ENCODE measurements at regions not wholly inside any gene's neighbourhood (a gene's known extent, or its start where the extent isn't known, plus 50 kb on each side); places are given as distances from the start of the nearest gene placed in this dataset.
"Not testable (repeated sequence)": the region's sequence is repeated elsewhere in the genome, so short reads cannot be mapped to it uniquely, and the experiment has no call there.

- no peak for DNase-seq (ENCODE audit: low read depth, low spot score)
Observed at GRCh38 chr2:195466427-195466826, 190.6 kb upstream of the SLC39A10 start.

- DNase-seq (ENCODE audit: low read depth, low spot score) = no peak
Observed at GRCh38 chr2:195461010-195461409, 196.0 kb upstream of the SLC39A10 start.

- DNase-seq (ENCODE audit: low read depth, low spot score) = no peak
Observed at GRCh38 chr2:195458936-195459335, 198.1 kb upstream of the SLC39A10 start.

GRCh38 chr2:195457873-195458272, 199.2 kb upstream of the SLC39A10 start:
- no peak for DNase-seq (ENCODE audit: low read depth, low spot score)

- DNase-seq (ENCODE audit: low read depth, low spot score) = no peak
Observed at GRCh38 chr2:195456771-195457170, 200.3 kb upstream of the SLC39A10 start.

- DNase-seq (ENCODE audit: low read depth, low spot score) = no peak
Observed at GRCh38 chr2:195451160-195451559, 205.9 kb upstream of the SLC39A10 start.

GRCh38 chr2:195450552-195451113, 206.4 kb upstream of the SLC39A10 start:
- DNase-seq (ENCODE audit: low read depth, low spot score) = no peak

DNA sequence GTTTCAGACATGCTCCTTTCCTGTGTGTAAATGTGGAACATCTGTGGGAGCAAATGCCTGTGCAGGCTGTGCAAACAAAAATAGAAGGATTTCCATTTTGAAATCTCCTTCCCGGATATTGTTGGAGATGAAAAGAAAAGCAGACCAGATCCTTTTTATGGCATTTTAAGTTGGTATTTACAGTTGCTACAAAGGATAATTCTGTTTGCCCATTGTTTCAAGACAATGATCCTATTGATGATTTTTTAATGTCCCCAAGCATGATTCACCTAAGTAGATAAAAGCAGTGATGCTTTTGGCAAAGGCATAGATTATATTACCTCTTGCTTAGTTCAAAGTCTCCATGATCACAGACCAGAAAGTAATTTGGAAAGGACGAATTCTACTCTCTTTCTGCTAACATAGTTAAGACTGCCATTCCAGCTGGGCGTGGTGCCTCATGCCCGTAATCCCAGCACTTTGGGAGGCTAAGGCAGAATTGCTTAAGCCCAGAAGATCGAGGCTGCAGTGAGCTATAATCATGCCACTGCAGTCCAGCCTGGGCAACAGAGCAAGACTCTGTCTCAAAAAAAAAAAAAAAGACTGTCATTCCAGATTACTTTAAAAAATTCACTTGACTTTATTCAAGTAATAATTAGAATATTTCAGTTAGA, 209.6 kb upstream of the SLC39A10 start:
- no peak for DNase-seq (ENCODE audit: low read depth, low spot score)

GRCh38 chr2:195445639-195446038, 211.4 kb upstream of the SLC39A10 start:
- DNase-seq (ENCODE audit: low read depth, low spot score) = no peak

DNA sequence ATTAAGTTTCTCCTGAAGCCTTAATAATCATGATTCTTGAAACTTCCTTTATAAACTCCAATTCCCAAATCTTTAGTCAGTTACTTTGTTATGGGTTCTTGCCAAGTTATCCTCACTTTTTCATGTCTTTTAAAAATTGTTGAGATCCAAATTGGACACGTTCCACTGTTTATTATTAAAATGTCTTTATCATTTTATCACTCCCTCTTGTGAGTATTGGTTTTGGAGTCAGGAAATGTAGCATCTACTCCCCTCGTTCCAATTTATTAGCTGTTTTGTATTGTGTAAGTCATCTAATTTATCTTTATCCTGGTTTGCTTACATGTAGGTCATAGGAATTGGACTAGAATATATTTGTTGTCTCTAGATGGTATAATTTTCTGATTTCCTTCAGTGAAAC, 213.1 kb upstream of the SLC39A10 start:
- no peak for DNase-seq (ENCODE audit: low read depth, low spot score)

DNA sequence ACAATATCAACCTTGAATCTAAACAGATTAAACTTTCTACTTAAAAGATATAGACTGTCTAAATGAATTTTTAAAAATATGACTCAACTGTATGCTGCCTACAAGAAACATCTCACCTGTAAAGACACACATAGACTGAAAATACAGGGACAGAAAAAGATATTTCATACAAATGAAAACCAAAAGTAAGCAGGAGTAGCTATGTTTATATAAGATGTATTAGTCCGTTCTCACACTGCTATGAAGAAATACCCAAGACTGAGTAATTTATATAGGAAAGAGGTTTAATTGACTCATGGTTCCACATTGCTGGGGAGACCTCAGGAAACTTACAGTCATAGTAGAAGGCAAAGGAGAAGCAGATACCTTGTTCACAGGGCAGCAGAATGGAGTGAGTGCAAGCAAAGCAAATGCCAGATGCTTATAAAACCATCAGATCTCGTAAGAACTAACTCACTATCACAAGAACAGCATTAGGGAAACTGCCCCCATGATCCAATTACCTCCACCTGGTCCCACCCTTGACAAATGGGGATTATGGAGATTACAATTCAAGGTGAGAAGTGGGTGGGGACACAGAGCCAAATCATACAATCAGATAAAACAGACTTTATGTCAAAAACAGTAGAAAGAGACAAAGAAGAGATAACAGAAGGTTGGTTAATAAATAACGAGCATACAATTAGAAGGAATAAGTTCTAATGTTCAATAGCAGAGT, 214.4 kb upstream of the SLC39A10 start:
- DNase-seq (ENCODE audit: low read depth, low spot score) = no peak

- DNase-seq (ENCODE audit: low read depth, low spot score) = no peak
Observed at GRCh38 chr2:195438692-195439091, 218.3 kb upstream of the SLC39A10 start.

DNA sequence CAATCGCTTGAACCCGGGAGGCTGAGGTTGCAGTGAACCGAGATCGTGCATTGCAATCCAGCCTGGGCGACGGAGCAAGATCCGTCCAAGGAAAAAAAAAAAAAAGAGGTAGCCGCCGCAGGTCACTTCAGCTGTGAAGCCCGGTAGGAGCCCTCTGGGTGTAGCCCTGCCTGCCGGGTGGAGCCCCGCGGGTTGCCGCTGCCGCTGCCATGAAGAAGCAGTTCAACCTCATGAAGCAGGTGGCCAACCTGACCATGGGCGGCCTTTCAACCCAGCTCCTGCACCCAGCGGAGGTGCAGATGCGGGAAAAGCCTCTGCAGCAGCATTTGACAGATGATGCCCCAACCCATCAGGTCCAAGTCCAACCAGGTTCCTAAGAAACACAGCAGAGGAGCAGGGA, 219.5 kb upstream of the SLC39A10 start:
- DNase-seq (ENCODE audit: low read depth, low spot score) = no peak

DNA sequence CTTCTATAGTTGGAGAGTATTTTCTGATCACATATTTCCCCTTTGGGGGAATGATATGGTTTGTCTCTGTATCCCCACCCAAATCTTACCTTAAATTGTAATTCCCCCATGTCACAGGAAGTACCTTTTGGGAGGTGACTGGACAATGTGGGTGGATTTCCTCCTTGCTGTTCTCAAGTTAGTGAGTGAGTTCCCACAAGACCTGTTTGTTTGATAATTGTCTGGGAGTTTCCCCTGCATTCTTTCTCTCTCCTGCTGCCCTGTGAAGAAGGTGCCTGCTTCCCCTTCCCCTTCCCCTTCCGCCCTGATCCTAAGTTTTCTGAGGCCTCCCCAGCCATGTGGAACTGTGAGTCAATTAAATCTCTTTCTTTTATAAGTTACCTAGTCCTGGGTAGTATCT, 222.7 kb upstream of the SLC39A10 start:
- DNase-seq (ENCODE audit: low read depth, low spot score) = no peak

DNA sequence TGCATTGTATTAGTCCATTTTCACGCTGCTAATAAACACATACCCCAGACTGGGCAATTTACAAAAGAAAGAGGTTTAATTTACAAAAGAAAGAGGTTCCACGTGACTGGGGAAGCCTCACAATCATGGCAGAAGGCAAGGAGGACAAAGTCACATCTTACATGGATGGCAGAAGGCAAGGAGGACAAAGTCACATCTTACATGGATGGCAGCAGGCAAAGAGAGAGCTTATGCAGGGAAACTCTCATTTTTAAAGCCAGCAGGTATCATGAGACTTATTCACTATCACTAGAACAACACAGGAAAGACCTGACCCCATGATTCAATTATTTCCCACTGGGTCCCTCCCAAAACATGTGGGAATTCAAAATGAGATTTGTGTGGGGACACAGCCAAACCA, 223.3 kb upstream of the SLC39A10 start:
- DNase-seq (ENCODE audit: low read depth, low spot score) = not testable (repeated sequence)

- DNase-seq (ENCODE audit: low read depth, low spot score) = no peak
Observed at GRCh38 chr2:195428673-195429072, 228.4 kb upstream of the SLC39A10 start.

- no peak for DNase-seq (ENCODE audit: low read depth, low spot score)
Observed at GRCh38 chr2:195425328-195425727, 231.7 kb upstream of the SLC39A10 start.

- DNase-seq (ENCODE audit: low read depth, low spot score) = no peak
Observed at GRCh38 chr2:195419033-195419432, 238.0 kb upstream of the SLC39A10 start.

DNA sequence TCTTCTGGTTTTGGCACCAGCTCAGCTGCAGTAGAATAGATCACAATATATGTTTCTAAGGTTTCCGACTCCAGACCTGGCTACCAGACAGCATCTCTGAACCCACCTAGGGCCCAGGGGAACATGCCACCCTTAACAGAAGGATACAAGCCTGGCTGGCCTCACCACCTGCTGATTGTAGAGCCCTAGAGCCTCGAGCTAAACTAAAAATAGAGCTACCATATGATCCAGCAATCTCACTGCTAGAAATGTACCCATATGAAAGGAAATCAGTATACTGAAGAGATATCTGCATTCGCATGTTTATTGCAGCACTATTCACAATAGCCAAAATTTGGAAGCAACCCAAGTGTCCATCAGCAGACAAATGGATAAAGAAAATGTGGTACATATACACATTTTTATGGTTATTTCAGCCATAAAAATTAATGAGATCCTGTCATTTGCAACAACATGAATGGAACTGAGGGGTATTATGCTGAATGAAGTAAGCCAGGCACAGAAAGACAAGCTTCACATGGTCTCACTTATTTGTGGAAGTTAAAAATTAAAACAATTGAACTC, 242.4 kb upstream of the SLC39A10 start:
- no peak for DNase-seq (ENCODE audit: low read depth, low spot score)

DNA sequence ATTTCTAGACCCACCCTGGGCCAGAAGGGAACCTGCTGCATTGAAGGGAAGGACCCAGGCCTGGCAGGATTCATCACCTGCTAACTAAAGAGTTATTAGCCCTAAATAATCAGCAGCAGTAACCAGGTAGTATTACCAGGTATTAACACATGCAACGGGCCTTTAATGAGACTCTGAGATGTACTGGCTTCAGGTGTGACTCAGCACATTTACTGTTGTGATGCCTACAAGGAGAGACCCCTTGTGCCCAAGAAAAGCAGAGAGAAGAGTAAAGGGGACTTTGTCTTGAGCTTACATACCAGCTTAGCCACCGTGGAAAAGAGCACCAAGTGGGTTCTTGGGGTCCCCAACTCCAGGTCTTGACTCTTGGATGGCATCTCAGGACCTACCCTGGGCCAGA, 243.1 kb upstream of the SLC39A10 start:
- no peak for DNase-seq (ENCODE audit: low read depth, low spot score)

DNA sequence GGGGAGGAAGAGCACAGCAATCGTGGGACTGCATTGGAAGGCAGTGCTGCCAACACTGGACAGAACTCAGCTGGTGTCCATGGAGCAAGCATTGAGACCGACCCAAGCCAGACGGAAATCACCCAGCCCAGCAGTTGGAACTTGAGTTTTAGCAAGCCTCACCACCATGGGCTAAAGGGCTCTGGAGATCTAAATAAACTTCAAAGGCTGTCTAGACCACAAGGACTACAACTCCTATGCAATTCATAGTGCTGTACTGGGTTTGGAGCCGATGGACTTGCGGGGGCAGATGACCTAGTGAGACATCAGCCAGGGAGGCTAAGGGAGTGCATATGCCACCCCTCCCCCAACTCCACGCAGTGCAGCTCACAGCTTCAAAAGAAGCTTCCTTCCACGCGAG, 243.6 kb upstream of the SLC39A10 start:
- no peak for DNase-seq (ENCODE audit: low read depth, low spot score)

GRCh38 chr2:195411219-195411687, 245.8 kb upstream of the SLC39A10 start:
- DNase-seq (ENCODE audit: low read depth, low spot score) = no peak

All from activated CD4-positive, CD25-positive, alpha-beta regulatory T cell treated with anti-CD3 and anti-CD28 coated beads, Interleukin-2, amount 50 U/mL, for 16 hours (primary cell).